Bronchial epithelial cell (primary cell): ENCODE measurements at regions not wholly inside any gene's neighbourhood (a gene's known extent, or its start where the extent isn't known, plus 50 kb on each side); places are given as distances from the start of the nearest gene placed in this dataset.

Experiments
- DNase-seq: peaks from one replicate; pipeline ENCODE4 v3.0.0-alpha.2; 2010; ENCODE audit warnings: low read depth
- FAIRE-seq: peaks from 2 replicates; lab custom pipeline; 2011; peaks lifted over from hg19 to GRCh38; lab: Jason Lieb, UNC
- H3K27me3 ChIP-seq: 2 replicates; pipeline ENCODE4 v1.5.1; 2011; ENCODE audit warnings: low read length; ENCODE audit not compliant: control insufficient read depth, insufficient read depth
- H3K36me3 ChIP-seq: 2 replicates; pipeline ENCODE4 v1.5.1; 2011; ENCODE audit warnings: low read length; ENCODE audit not compliant: control insufficient read depth, insufficient read depth
- H3K4me3 ChIP-seq: 2 replicates; pipeline ENCODE4 v1.5.1; 2011; ENCODE audit warnings: mild to moderate bottlenecking, low read depth, low read length, control low read depth
- CTCF ChIP-seq: IDR thresholded peaks from 2 replicates; pipeline ENCODE4 v1.5.1; 2011; ENCODE audit warnings: mild to moderate bottlenecking, moderate library complexity, low read length, control low read depth, inconsistent platforms; ENCODE audit not compliant: insufficient read depth, severe bottlenecking

GRCh38 chr5:136769900-136770684, 404.7 kb upstream of the TRPC7 start:
- H3K36me3 ChIP-seq = no peaks in the 10 kb centered on the region
- TF ChIP-seq CTCF = peak; percentile 89
- DNase-seq (peak; percentile 64), FAIRE-seq (no peak)
- H3K27me3 ChIP-seq = peaks cover 3% of the 10 kb centered on the region
- no peak overlapping the region for H3K4me3 ChIP-seq

GRCh38 chr5:136769093-136769492, 403.7 kb upstream of the TRPC7 start:
- no peak for DNase-seq
- H3K27me3 ChIP-seq = peaks cover 3% of the 10 kb centered on the region
- FAIRE-seq = no peak
- no peak for TF ChIP-seq CTCF
- H3K36me3 ChIP-seq = no peaks in the 10 kb centered on the region
- H3K4me3 ChIP-seq = no peak overlapping the region

- DNase-seq = no peak
- FAIRE-seq = no peak
- Histone ChIP-seq H3K27me3 (peaks cover 3% of the 10 kb centered on the region), H3K4me3 (no peak overlapping the region), H3K36me3 (no peaks in the 10 kb centered on the region)
- TF ChIP-seq CTCF = no peak
These were observed 403.1 kb upstream of the TRPC7 start for GRCh38 chr5:136768457-136768856.

- TF ChIP-seq CTCF = no peak
- Histone ChIP-seq H3K36me3 (no peaks in the 10 kb centered on the region), H3K27me3 (no peaks in the 10 kb centered on the region), H3K4me3 (no peak overlapping the region)
- FAIRE-seq (no peak), DNase-seq (peak; percentile 11)
These were observed 401.1 kb upstream of the TRPC7 start for GRCh38 chr5:136766456-136766855.

GRCh38 chr5:136764601-136765000, 399.3 kb upstream of the TRPC7 start:
- H3K36me3 ChIP-seq = no peaks in the 10 kb centered on the region
- H3K4me3 ChIP-seq = no peak overlapping the region
- no peaks in the 10 kb centered on the region for H3K27me3 ChIP-seq
- no peak for DNase-seq
- no peak for FAIRE-seq
- no peak for TF ChIP-seq CTCF

GRCh38 chr5:136763548-136763947, 398.2 kb upstream of the TRPC7 start:
- no peak for TF ChIP-seq CTCF
- Histone ChIP-seq H3K27me3 (no peaks in the 10 kb centered on the region), H3K36me3 (no peaks in the 10 kb centered on the region), H3K4me3 (no peak overlapping the region)
- no peak for DNase-seq
- no peak for FAIRE-seq
